ENCODE measurements at regions not wholly inside any gene's neighbourhood (a gene's known extent, or its start where the extent isn't known, plus 50 kb on each side); places are given as distances from the start of the nearest gene placed in this dataset.
"Not testable (repeated sequence)": the region's sequence is repeated elsewhere in the genome, so short reads cannot be mapped to it uniquely, and the experiment has no call there.

- H3K4me3 ChIP-seq (ENCODE audit: control insufficient read depth, low read depth, low read length): no peak overlapping the region
- TF ChIP-seq CTCF (IDR thresholded peaks at IDR 0.05; ENCODE audit: control insufficient read depth, insufficient read depth, low read depth, low read length, missing control alignments): no peak
- DNase-seq (ENCODE audit: low read depth): no peak
Measured at GRCh38 chrX:109040057-109040456, 303.7 kb upstream of the IRS4 start.

- DNase-seq (ENCODE audit: low read depth): no peak
- H3K4me3 ChIP-seq (ENCODE audit: control insufficient read depth, low read depth, low read length): no peak overlapping the region
- no peak for TF ChIP-seq CTCF (IDR thresholded peaks at IDR 0.05; ENCODE audit: control insufficient read depth, insufficient read depth, low read depth, low read length, missing control alignments)
Measured at GRCh38 chrX:109036624-109037023, 300.3 kb upstream of the IRS4 start.

GRCh38 chrX:108993909-108994308 lies 257.5 kb upstream of the IRS4 start:
- no peak for DNase-seq (ENCODE audit: low read depth)
- no peak for TF ChIP-seq CTCF (IDR thresholded peaks at IDR 0.05; ENCODE audit: control insufficient read depth, insufficient read depth, low read depth, low read length, missing control alignments)
- H3K4me3 ChIP-seq (ENCODE audit: control insufficient read depth, low read depth, low read length): no peak overlapping the region

- DNase-seq (ENCODE audit: low read depth); H3K4me3 ChIP-seq (ENCODE audit: control insufficient read depth, low read depth, low read length): not testable (repeated sequence)
Measured at GRCh38 chrX:108972899-108973298, 236.5 kb upstream of the IRS4 start.

- no peak for TF ChIP-seq CTCF (IDR thresholded peaks at IDR 0.05; ENCODE audit: control insufficient read depth, insufficient read depth, low read depth, low read length, missing control alignments)
- H3K4me3 ChIP-seq (ENCODE audit: control insufficient read depth, low read depth, low read length): no peak overlapping the region
- DNase-seq (ENCODE audit: low read depth): no peak
Measured at GRCh38 chrX:108947205-108947604, 210.8 kb upstream of the IRS4 start.

GRCh38 chrX:108946531-108946930 lies 210.2 kb upstream of the IRS4 start:
- no peak for DNase-seq (ENCODE audit: low read depth)
- H3K4me3 ChIP-seq (ENCODE audit: control insufficient read depth, low read depth, low read length): no peak overlapping the region
- no peak for TF ChIP-seq CTCF (IDR thresholded peaks at IDR 0.05; ENCODE audit: control insufficient read depth, insufficient read depth, low read depth, low read length, missing control alignments)

GRCh38 chrX:108945883-108946523 lies 209.6 kb upstream of the IRS4 start:
- DNase-seq (ENCODE audit: low read depth): no peak
- no peak for TF ChIP-seq CTCF (IDR thresholded peaks at IDR 0.05; ENCODE audit: control insufficient read depth, insufficient read depth, low read depth, low read length, missing control alignments)
- no peak overlapping the region for H3K4me3 ChIP-seq (ENCODE audit: control insufficient read depth, low read depth, low read length)
